NCI-H2081 treated with DMSO at 0.1 percent for 48 hours (cell line): ENCODE measurements at regions not wholly inside any gene's neighbourhood (a gene's known extent, or its start where the extent isn't known, plus 50 kb on each side); places are given as distances from the start of the nearest gene placed in this dataset.
A peak's percentile ranks its signal among the peaks of the same experiment; 100 is the strongest.

Source experiments
- DNase-seq: peaks from one replicate; lab custom pipeline; 2025; lab: John Stamatoyannopoulos, UW

DNA sequence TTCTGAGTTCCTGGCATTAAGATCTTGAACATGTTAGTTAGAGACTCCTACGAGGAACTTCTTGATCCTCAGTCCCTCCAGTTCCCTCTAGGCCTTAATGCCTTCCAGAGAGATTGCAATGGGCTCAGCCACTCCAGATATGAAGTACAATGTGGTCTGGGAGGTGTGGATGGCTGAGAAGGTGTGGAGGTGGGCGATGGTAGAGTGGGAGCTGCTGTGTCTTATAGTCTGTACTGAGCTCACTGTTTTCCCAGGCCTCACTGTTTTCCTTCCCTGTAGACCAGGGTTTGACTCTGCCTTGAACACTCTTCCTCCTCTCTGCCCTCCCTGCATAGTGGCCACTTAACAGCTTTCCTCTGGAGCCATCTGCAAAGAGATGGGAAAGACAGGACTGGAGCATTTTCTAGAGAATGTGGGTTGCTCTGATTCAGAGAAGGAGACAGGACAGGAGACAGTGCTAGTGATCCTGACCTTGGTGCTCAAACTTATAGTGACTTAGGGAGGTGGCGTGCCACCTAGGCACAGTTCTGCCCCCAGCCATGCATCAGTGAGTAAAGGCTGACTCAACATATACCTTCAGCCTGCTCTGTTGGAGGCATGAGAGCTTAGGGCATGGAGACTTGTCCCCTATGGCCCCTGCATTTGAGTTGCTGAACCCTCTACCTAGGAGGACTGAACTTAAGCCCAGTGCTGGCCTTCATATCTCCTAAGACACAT lies 129.7 kb downstream of the TDRD15 start:
- DNase-seq, result no peak

DNA sequence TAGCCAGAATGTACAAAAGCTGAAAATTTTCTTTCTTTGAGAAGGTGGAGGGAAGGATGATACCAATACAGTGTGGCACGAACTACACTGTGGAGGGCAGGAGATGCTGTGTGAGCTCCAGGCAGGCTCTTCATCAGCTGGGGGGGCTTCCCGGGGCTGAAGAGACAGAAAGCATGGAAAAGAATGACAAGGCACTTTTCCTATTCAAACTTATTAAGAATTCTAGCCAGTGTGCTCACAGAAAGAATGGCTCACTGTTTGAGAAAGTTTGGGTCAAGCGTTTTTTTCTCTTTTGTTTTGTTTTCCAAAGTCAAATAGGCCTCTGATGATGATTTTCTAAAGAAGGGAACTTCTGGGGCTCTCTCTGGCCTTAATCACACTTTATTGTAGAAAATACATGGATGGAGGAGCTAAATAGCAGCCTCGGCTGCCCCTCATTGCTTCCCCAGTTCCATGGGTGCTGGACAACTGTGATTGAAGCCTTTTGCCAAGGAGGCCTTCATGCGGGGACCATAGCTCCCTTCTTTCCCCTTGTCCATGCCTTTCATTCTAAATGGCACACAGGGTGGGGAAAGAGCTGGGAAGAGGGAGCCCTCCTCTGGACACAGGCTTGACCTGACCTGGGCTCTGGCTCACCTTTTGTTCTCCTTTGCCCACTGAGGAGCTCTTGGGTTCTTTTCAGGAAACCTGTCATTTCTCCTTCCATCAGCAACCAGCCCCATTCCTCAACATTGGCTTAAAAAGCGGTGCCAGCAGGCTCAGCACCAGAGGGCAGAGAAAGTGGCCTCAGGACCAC lies 130.6 kb downstream of the TDRD15 start:
- no peak for DNase-seq

DNA sequence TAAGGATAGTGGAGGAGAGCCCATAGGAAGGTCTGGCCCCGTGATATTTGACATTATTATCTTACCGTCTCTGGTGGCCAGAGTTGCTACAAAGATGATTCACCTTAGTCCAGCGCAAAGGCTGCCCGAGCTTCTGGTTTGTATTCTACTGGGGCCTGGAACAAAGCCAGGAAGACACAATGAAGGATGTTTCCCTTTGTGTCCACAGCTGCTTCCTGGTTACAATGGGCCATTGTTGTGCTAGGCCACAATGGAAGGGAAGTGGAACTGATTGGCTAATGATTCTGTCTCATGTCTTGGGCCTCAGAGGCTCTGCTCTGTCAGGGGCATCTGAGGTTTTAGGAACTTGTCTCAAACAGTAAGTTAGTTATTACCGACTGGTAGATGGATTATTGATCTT lies 132.2 kb downstream of the TDRD15 start:
- DNase-seq, result peak; percentile 47

DNA sequence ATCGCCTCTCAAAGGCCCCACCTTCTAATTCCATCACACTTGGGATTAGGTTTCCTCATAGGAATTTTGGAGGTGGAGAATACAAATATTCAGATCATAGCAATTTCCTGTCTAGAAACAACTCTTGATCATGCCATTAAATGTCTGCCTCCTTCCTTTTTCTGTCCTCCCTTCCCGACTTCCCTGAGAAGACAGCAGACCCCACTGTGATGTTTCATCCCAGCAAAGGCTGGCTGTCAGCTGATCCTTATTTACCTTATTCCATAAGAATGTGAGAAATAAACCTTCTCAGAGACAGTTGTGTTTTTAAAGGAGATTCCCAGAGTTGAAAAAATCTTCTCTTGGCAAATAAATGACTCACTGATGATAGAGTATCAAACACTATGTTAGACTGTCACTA lies 133.9 kb downstream of the TDRD15 start:
- DNase-seq, result no peak

DNA sequence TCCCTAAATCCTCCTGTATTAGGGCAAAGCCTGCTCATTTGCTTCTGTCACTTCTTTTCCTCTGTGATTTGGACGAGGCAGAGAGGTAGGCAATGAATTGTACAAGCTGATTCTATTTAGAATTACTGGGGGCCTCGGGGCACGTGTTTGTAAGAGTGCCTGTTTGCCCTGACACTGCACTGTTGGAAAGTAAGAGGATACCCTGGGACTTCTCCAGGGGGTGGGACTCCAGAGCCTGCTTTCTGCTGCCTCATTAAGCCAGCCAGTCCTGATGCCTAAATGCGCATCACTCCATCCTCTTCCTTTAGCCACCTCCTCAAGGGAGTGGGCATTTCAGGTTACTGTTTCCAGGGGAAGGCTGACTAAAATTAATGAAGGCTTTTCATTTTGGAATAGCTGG lies 134.3 kb downstream of the TDRD15 start:
- no peak for DNase-seq

DNA sequence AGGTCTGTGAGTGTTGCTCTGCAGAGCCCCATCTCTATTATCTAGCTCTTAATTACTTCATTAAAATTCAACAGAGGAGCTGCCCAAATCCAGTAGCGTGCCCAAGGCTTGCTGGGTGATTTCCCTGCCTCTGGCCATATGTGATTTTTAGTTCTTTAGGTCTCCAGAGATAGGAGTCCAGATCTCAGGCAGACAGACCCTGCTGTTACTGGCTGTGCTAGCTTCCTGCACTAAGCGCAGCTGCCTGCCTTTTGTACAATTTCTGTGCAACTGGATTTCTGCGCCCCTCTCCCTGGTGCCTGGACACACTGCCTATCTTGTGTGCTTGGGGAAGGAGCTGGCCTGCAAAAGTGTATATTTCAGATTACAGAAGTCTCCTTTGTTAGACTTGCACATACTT lies 136.5 kb downstream of the TDRD15 start:
- no peak for DNase-seq

DNA sequence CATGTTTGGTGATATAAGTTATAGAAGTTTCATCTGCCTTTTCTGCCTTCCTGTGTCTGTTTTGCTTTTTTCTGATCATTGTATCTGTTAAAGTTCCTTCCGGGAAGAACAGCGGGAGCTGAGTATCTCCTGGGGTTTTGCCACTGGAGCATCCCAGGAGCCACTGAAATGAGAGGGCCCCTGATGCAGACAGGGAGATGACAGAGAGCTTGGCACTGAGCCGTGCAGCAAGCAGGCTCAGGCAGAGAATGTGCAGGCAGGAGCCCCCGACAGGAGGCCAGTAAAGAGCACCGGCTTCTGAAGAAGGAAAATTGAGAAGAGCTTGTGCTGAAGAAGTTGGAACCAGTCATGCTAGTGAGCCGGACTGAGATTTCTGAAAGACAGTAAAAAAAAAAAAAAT lies 137.8 kb downstream of the TDRD15 start:
- no peak for DNase-seq

DNA sequence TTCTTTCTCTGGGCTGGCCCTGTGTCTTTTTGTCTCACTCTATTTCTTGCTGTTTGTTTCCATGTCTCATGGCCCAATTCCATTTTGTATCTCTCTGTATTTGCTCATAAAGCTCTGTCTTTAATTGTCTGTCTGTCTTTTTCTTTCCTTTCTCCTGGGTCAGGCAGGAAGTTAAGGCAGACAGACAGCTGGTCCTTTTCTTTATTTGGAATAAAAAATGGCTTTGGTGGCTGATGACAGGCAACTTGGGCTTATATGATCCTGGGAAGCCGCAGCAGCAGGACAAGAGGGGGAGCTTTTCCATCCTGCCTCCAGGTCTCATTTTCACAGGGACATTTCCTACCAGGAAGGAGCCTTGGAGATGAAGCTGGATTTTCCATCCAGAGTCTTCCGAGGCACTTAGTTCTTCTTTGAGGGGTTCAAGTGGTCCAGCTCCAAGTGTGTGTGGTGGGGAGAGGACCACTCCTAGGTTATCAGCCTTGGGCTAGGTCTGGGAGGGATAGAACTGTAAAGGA lies 138.7 kb downstream of the TDRD15 start:
- DNase-seq, result no peak

DNA sequence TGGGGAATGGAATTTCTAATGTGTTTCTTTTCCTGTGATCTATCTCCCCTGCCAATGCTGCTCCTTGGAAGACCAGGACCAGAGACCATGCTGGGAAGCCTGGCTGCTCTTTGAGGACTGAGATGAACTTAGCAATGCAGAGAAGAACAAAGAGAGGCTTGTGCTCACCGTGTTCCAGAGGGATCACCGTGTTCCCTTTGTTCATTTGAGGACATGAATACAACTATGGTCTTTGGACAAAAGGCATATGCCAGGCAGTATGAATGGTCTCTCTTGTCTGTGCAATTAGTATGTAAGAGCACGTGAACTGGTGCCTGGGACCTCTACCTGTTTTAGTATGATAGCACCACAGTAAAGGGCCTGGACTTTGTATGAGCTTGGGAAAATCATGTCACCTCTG lies 139.9 kb downstream of the TDRD15 start:
- DNase-seq, result no peak

DNA sequence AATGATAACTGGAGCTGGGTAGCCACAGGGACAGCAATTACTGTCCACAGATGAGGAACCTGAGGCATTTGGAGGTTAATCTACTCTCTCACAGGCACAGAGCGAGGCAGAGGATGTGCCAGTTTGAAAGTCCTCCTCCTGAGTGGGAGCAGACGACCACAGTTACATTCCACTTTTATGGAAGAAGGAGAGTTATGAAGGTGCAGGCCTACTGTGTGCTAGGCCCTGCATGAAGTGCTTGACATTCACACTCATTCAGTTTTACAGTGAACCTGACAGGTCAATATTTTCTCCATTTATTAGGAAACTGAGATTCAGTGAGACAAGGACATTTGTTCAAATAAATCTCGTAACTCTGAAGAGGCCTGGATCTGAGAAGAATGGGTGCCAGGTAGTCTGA lies 142.0 kb downstream of the TDRD15 start:
- no peak for DNase-seq

DNA sequence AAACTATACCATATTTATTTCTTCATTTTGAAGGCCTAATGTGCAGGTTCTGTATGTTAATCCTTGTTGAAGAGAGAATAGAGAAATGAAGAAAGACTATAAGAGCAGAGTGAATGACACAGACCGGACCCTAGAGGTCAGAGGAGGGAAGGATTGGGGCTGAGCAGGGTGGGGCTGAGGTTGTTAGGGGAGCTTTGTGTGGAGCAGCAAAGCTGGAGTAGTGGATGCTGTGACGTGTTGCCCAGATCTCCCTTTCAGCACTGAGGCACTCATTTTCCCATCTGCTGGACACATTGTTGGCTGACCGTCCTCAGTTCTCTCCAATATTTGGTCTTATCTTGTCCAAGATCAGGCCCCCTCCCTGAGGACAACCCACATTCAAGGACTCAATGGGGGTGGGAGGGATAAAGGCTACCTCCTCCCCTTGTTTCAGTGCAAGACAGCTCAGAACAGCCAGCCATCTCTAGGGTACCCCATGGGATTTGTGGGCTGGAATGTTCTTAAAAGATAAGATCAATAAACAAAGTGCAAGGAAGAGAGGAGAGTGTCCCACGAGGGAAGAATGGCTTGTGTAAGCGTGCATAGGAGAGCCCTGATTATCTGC lies 143.6 kb downstream of the TDRD15 start:
- no peak for DNase-seq

DNA sequence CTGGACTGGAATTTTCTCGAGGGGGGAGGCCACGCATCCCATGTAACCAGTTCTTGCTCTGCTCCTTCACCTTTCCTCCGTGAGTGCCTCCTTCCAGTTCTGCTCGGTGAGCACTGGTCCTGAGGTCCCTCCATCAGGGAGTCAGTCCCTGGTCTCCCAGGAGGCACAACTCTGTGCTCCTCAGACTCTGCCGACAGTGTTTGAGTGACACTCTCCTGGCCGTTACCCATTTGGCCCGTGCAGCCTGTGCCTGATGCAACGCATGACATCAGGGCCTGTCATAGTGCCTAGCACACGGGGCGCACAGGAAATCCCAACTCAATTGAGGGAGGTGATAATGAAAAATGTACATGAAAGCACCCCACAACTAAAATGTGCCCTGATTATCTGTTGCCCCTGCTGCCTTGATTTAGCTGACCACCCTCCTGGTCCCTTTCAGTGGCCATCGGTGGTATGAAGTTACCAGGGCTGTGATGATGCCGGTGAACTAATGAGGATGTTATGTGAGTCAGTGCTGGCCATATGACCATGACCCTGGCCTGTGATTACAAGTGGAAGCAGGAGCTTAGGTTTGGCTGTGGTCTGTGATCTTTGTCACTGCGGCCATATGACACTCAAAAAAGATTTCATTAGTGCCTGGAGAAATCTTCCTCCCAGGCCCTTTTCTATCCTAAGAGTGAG lies 144.6 kb downstream of the TDRD15 start:
- no peak for DNase-seq

DNA sequence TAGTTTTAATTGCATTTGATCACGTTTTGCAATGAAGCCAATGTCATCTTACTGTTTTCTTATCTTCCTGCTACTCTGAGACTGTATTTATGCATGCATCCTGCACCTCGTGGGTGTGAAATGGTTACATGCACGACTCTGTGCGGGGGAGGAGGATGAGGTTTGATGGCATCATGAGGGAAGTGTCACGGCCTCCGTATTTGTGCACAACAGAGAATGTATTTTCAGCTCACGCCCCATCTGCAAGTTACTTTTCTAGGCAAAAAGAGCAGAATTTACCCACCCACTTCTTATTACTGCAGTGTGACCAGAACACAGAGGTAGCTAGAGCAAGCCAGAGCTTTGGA lies 145.1 kb downstream of the TDRD15 start:
- no peak for DNase-seq

DNA sequence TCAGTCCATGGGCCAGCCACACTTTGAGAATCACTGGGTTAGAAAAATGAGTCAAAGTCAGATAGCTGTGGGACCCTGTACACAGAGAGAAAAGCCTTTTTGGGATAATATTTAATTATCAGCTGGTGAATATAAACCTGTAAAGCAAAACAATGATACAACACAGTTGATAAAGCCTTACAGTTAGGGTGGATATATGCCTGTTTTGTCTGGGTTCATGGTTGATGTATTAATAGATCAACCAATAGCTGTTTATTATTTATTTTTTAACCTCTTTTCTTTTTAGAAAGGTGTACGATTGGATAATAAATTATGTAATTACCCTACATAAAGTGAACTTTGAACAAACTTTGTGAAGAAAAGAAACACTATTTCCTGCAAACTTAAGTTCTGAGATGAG lies 145.6 kb downstream of the TDRD15 start:
- no peak for DNase-seq

DNA sequence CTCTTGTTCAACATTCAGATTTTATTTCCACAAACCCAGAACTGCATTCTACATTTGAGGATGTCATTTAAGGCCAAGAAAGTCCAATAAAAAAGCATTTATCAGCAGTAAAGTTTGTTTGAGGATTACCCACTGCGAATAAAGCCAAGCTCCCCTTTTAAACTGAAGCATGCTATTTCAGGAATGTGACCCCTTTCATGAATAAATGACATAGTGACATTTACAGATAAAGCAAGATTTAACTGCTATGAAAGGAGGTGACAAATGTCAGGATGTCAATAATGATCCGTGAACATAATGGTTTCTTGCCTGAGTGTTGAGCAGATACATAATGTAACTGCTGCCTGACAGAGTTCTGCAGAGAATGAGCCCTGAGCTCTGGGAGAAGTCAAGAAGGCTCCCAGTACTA lies 146.3 kb downstream of the TDRD15 start:
- DNase-seq, result no peak

DNA sequence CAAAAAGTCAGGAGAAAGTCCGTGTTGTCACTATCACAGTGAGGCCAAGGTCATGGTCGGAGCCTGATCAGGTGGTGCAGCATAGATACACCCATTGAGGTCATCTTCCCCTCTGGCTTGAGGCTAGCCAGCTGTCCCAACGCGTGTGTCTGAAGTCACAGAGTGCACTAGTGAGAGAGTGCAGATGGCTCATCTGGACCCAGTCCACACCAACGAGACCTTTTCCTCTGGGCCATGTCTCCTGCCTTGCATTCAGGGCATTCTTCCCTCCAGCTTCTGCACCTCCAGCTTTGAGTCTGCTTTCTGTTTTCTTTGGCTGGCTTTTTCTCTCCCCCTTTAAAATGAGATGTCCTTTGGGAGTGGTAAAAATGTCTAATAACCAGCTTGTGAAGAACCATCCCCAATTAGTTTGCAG lies 146.9 kb downstream of the TDRD15 start:
- DNase-seq, result no peak

DNA sequence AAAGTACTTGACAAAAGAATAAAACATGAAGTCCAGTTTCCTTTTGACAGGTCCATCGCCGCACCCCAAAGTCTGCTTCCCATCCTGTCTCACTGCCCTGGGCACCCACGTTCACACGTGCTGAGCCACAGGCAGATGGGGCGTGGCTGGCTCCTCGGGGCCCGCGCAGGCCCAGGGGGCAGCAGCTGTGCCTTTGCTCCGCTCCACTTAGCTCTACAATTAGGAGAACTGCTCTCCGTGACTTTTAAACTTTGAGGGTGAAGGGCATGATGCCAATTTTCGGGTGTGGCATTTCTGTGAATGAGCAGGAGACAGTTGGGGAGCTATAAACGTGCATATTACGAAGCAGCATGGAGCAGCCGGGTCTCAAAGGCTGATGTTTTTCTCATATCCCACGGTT lies 152.4 kb downstream of the TDRD15 start:
- no peak for DNase-seq

DNA sequence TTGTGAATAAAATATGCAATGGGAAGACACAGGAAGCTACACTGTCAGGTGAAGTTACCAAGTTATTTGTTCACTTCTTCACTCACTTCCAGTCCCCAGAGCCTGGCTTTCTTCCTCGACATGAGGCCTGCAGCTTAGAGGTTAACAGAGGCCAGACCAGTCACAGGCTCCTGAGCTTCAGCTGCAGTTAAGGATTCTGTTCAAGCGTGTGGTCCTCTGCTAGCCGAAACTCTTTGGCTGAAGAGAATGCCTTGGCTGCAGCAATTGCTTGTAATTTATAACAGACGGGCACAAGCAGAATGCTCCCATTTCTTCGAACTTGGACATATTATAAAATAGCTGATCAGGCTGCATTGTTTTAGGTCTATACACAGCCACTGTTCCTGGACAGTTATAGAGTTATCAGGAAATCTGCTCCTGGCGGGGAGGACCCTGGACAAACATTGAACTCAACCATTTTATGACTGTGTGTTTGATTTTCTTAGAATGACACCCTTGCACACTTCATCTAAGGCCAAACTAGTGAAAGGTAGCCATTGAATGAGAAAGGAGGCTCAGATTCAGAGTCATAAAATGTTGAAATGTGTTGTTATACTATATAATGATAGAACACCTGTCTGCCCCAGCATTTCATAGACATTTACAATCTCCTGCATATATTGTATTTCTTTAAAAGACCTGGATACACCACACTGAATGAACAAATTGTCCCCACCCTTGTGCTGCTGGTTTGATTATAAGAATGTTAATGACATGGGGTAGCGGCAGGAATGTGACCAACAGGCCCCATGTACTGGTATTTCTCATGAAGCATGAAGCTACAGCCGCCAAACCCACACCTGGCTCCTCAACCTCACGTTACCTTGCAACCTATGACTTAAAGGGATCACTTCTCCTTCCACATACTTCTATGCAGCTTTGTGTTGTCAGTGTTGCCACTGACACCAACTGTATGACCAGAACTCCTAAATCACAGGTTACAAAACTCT lies 153.6 kb downstream of the TDRD15 start:
- DNase-seq, result no peak

DNA sequence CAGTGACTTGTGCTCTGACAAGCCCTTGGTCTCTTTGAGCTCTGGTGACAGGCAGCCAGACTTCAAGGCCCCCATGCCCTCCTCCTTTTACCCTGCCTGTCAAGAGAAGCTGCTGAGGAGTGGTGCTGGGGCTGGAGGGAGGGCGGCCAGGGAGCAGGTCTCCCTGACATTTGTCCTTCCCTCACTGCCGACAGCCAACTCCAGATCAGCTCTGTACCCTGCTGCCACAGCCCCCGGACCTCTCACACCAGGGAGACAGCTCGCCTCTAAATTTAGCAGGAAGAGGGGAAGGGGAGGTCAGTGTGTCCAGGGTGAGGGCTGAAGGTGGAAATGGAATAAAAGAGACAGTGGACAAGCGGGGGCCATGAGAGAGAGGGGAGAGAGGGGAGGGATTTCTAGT lies 155.8 kb downstream of the TDRD15 start:
- no peak for DNase-seq

DNA sequence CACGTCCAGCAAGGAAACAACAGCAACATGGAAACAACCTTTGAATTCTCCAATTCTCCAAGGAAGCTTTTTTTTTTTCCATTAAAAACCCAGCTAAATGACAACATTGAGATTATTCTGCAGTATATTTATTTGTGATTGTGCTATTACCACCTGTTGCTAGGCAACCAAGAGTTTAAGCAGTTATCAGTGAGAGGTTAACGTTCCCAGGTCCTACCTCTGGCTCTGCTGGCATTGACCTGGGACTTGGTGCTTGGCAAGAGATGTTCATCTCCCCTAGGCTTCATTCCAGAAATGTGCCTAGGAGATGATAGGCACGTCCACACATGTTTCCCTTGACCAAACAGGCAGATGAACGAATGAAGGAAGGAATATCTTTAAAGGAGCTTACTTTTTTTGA lies 157.0 kb downstream of the TDRD15 start:
- no peak for DNase-seq

DNA sequence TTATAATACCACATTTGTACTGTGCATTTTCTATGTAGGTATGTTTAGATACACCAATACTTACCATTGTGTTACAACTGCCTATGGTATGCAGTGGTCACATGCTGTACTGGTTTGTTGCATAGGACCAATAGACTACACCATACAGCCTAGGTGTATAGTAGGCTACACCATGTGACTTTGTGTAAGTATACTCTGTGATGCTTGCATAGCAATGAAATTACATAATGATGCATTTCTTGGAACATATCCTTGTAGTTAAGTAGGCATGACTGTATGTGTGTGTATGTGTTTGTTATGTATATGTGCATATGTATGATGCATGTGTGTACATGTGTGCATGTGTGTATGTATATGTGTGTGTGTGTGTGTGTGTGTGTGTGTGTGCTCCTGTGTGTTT lies 157.6 kb downstream of the TDRD15 start:
- no peak for DNase-seq
